SK-N-SH (cell line): ENCODE measurements at regions not wholly inside any gene's neighbourhood (a gene's known extent, or its start where the extent isn't known, plus 50 kb on each side); places are given as distances from the start of the nearest gene placed in this dataset.

Source experiments
- EP300 ChIP-seq, 2 experiments: IDR thresholded peaks; 2 replicates each; pipeline versions ENCODE4 v1.4.0 to v1.6.1; 2012; ENCODE audit warnings: borderline replicate concordance in 1 of 2, low read depth in 1 of 2, low read length in 1 of 2
- EZH2phosphoT487 ChIP-seq: fragments of 200-600 bp; sonication (generic); IDR thresholded peaks from 2 replicates; pipeline ENCODE4 v1.6.1; 2017; ENCODE audit warnings: low read depth, mixed run types, mild to moderate bottlenecking, antibody characterized with exemption, moderate library complexity, borderline replicate concordance
- FOXM1 ChIP-seq: IDR thresholded peaks from 2 replicates; pipeline ENCODE4 v1.4.0; 2012; ENCODE audit warnings: low read depth, mild to moderate bottlenecking
- GABPA ChIP-seq: IDR thresholded peaks from 2 replicates; pipeline ENCODE4 v1.4.0; 2012; ENCODE audit warnings: low read depth, mild to moderate bottlenecking
- GATA2 ChIP-seq: sonication (generic); formaldehyde crosslinking; IDR thresholded peaks from 2 replicates; pipeline ENCODE4 v1.5.0; 2020; ENCODE audit warnings: mild to moderate bottlenecking, missing genetic modification reagents
- IRF3 ChIP-seq: fragments of 150-350 bp; IDR thresholded peaks from 2 replicates; pipeline ENCODE4 v1.6.1; 2016; ENCODE audit warnings: mild to moderate bottlenecking, low read depth, low read length
- NRF1 ChIP-seq: IDR thresholded peaks from 2 replicates; pipeline ENCODE4 v1.6.1; 2012; ENCODE audit warnings: low read depth, mild to moderate bottlenecking, low read length
- POLR2AphosphoS5 ChIP-seq: IDR thresholded peaks from 2 replicates; pipeline ENCODE4 v1.6.1; 2012; ENCODE audit warnings: low read depth, low read length
- RCOR1 ChIP-seq: fragments of 150-350 bp; IDR thresholded peaks from 2 replicates; pipeline ENCODE4 v1.6.1; 2017; ENCODE audit warnings: antibody characterized with exemption, low read length
- REST ChIP-seq: IDR thresholded peaks from 2 replicates; pipeline ENCODE4 v1.6.1; 2012; ENCODE audit warnings: mild to moderate bottlenecking, low read depth, low read length, moderate library complexity
- USF1 ChIP-seq: IDR thresholded peaks from 2 replicates; pipeline ENCODE4 v1.4.0; 2012; ENCODE audit warnings: low read depth, borderline replicate concordance
- YY1 ChIP-seq: IDR thresholded peaks from 2 replicates; pipeline ENCODE4 v1.4.0; 2012; ENCODE audit warnings: low read depth, mild to moderate bottlenecking
- ZBTB33 ChIP-seq: IDR thresholded peaks from 2 replicates; pipeline ENCODE4 v1.4.0; 2012; ENCODE audit warnings: low read depth, borderline replicate concordance
- TF ChIP-seq, protein P1 (sequence below): fragments of 200-600 bp; sonication (generic); IDR thresholded peaks from 2 replicates; pipeline ENCODE4 v1.6.1; 2017; ENCODE audit warnings: antibody characterized with exemption, mild to moderate bottlenecking, moderate library complexity

- no peak for TF ChIP-seq EP300 (IDR thresholded peaks at IDR 0.05; ENCODE audit: borderline replicate concordance in 1 of 2, low read depth in 1 of 2, low read length in 1 of 2)
- no peak for TF ChIP-seq GABPA
- TF ChIP-seq, protein P1, sequence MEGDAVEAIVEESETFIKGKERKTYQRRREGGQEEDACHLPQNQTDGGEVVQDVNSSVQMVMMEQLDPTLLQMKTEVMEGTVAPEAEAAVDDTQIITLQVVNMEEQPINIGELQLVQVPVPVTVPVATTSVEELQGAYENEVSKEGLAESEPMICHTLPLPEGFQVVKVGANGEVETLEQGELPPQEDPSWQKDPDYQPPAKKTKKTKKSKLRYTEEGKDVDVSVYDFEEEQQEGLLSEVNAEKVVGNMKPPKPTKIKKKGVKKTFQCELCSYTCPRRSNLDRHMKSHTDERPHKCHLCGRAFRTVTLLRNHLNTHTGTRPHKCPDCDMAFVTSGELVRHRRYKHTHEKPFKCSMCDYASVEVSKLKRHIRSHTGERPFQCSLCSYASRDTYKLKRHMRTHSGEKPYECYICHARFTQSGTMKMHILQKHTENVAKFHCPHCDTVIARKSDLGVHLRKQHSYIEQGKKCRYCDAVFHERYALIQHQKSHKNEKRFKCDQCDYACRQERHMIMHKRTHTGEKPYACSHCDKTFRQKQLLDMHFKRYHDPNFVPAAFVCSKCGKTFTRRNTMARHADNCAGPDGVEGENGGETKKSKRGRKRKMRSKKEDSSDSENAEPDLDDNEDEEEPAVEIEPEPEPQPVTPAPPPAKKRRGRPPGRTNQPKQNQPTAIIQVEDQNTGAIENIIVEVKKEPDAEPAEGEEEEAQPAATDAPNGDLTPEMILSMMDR, result no peak
- TF ChIP-seq POLR2AphosphoS5, result no peak
- TF ChIP-seq USF1, result no peak
- no peak for TF ChIP-seq IRF3
- TF ChIP-seq ZBTB33, result no peak
- no peak for TF ChIP-seq NRF1
- no peak for TF ChIP-seq REST
- TF ChIP-seq YY1, result no peak
- TF ChIP-seq GATA2 (CRISPR knock-in tag), result no peak
- TF ChIP-seq FOXM1, result no peak
- no peak for TF ChIP-seq EZH2phosphoT487
- no peak for TF ChIP-seq RCOR1
These were observed 138.7 kb upstream of the SLC24A2 start for GRCh38 chr9:19927560-19927959.
